IMR-90 (cell line): ENCODE measurements at regions not wholly inside any gene's neighbourhood (a gene's known extent, or its start where the extent isn't known, plus 50 kb on each side); places are given as distances from the start of the nearest gene placed in this dataset.

Experiments
- ATAC-seq: fragments of 200-7000 bp; cut with Tn5 transposase; 2 replicates; pipeline ENCODE4 v1.9.1; 2020; ENCODE audit warnings: low read depth, mild to moderate bottlenecking, moderate library complexity
- BruUV-seq: library from RNA; stranded (reverse); fragments of 400-500 nt; replicated peaks from 2 replicates; lab custom pipeline; 2021; lab: Mats Ljungman, UMichigan
- CTCF ChIA-PET: fragments of 300-600 bp; formaldehyde crosslinking; extraction: SDS; loops from one replicate; lab custom pipeline; 2021; ENCODE audit warnings: antibody characterized with exemption; lab: Yijun Ruan, JAX
- POLR2A ChIA-PET: fragments of 300-600 bp; sonication (Branson Sonifier 250); formaldehyde crosslinking; loops from one replicate; lab custom pipeline; 2022; ENCODE audit warnings: antibody characterized with exemption; ENCODE audit not compliant: unreplicated experiment; lab: Charles Lee
- DNase-seq: peaks from one replicate; pipeline ENCODE4 v3.0.0; 2013
- H2AFZ ChIP-seq: replicated peaks from 2 replicates; pipeline ENCODE3; 2013; ENCODE audit warnings: low read length, mild to moderate bottlenecking; ENCODE audit not compliant: poor library complexity
- H2AK5ac ChIP-seq: 2 replicates; pipeline ENCODE4 v1.6.1; 2013; ENCODE audit warnings: low read depth, low read length, inconsistent platforms
- H2AK9ac ChIP-seq: replicated peaks from 2 replicates; pipeline ENCODE3; 2013; ENCODE audit warnings: mild to moderate bottlenecking, low read depth, low read length, moderate library complexity; ENCODE audit not compliant: poor library complexity
- H2BK120ac ChIP-seq: 2 replicates; pipeline ENCODE4 v1.6.1; 2013; ENCODE audit warnings: low read depth, low read length, inconsistent platforms
- H2BK15ac ChIP-seq: 3 replicates; pipeline ENCODE4 v1.6.1; 2013; ENCODE audit warnings: low read depth, low read length, inconsistent platforms
- H2BK20ac ChIP-seq: 2 replicates; pipeline ENCODE4 v1.6.1; 2013; ENCODE audit warnings: low read depth, mild to moderate bottlenecking, inconsistent platforms, low read length, moderate library complexity
- H2BK5ac ChIP-seq: 2 replicates; pipeline ENCODE4 v1.6.1; 2013; ENCODE audit warnings: mild to moderate bottlenecking, low read depth, low read length, inconsistent platforms; ENCODE audit not compliant: poor library complexity, severe bottlenecking
- H3K14ac ChIP-seq: replicated peaks from 2 replicates; pipeline ENCODE4 v1.6.1; 2013; ENCODE audit warnings: low read depth, low read length, inconsistent platforms
- H3K18ac ChIP-seq: 2 replicates; pipeline ENCODE4 v1.6.1; 2013; ENCODE audit warnings: low read depth, low read length, control low read depth
- H3K23ac ChIP-seq: 2 replicates; pipeline ENCODE4 v1.6.1; 2013; ENCODE audit warnings: low read depth, low read length, inconsistent platforms
- H3K27ac ChIP-seq: 2 replicates; pipeline ENCODE4 v1.5.1; 2013; ENCODE audit warnings: mild to moderate bottlenecking, control low read depth, low read length; ENCODE audit not compliant: insufficient read depth
- H3K27me3 ChIP-seq: 2 replicates; pipeline ENCODE4 v1.6.1; 2013; ENCODE audit warnings: low read length; ENCODE audit not compliant: control insufficient read depth, insufficient read depth
- H3K36me3 ChIP-seq: 2 replicates; pipeline ENCODE4 v1.6.1; 2013; ENCODE audit warnings: low read length, mixed read lengths; ENCODE audit not compliant: control insufficient read depth, insufficient read depth
- H3K4ac ChIP-seq: 2 replicates; pipeline ENCODE4 v1.6.1; 2013; ENCODE audit warnings: low read depth, low read length, inconsistent platforms
- H3K4me1 ChIP-seq: 2 replicates; pipeline ENCODE4 v1.6.1; 2013; ENCODE audit warnings: low read length, mixed read lengths; ENCODE audit not compliant: control insufficient read depth, insufficient read depth
- H3K4me2 ChIP-seq: 2 replicates; pipeline ENCODE4 v1.6.1; 2013; ENCODE audit warnings: low read depth, mild to moderate bottlenecking, control low read depth, low read length, moderate library complexity
- H3K4me3 ChIP-seq: 2 replicates; pipeline ENCODE4 v1.5.1; 2013; ENCODE audit warnings: low read depth, mild to moderate bottlenecking, control low read depth, low read length, moderate library complexity; ENCODE audit not compliant: insufficient read depth
- H3K56ac ChIP-seq: 2 replicates; pipeline ENCODE4 v1.6.1; 2013; ENCODE audit warnings: low read length, inconsistent platforms; ENCODE audit not compliant: insufficient read depth; ENCODE audit errors: extremely low read depth
- H3K79me1 ChIP-seq, 2 experiments: 2 replicates each; pipeline ENCODE4 v1.6.1; 2013; ENCODE audit warnings: low read length in 2 of 2, inconsistent platforms in 1 of 2, low read depth in 1 of 2
- H3K9ac ChIP-seq: 2 replicates; pipeline ENCODE4 v1.6.1; 2013; ENCODE audit warnings: low read depth, low read length, control low read depth
- H3K9me1 ChIP-seq: 2 replicates; pipeline ENCODE4 v1.6.1; 2013; ENCODE audit warnings: low read length, inconsistent platforms; ENCODE audit not compliant: insufficient read depth
- H3K9me3 ChIP-seq: 2 replicates; pipeline ENCODE4 v1.6.1; 2013; ENCODE audit warnings: low read length; ENCODE audit not compliant: control insufficient read depth, insufficient read depth
- H4K20me1 ChIP-seq: 2 replicates; pipeline ENCODE4 v1.6.1; 2013; ENCODE audit warnings: low read length, inconsistent platforms; ENCODE audit not compliant: insufficient read depth
- H4K5ac ChIP-seq: 2 replicates; pipeline ENCODE4 v1.6.1; 2013; ENCODE audit warnings: mild to moderate bottlenecking, low read depth, low read length, control low read depth
- H4K8ac ChIP-seq, 2 experiments: 2 replicates each; pipeline ENCODE4 v1.6.1; 2013; ENCODE audit warnings: low read depth in 2 of 2, low read length in 2 of 2, control low read depth in 1 of 2, inconsistent platforms in 1 of 2
- H4K91ac ChIP-seq: 2 replicates; pipeline ENCODE4 v1.6.1; 2013; ENCODE audit warnings: low read depth, low read length, inconsistent platforms; ENCODE audit not compliant: insufficient read depth
- BHLHE40 ChIP-seq: fragments of 150-350 bp; IDR thresholded peaks from 2 replicates; pipeline ENCODE4 v1.6.1; 2016; ENCODE audit warnings: mild to moderate bottlenecking, low read depth, low read length
- MAFK ChIP-seq: IDR thresholded peaks from 2 replicates; pipeline ENCODE4 v1.6.1; 2012; ENCODE audit warnings: low read depth, low read length, improper control_type of control experiment
- MAZ ChIP-seq: IDR thresholded peaks from 2 replicates; pipeline ENCODE4 v1.6.1; 2012; ENCODE audit warnings: low read depth, mild to moderate bottlenecking, low read length, improper control_type of control experiment, moderate library complexity, borderline replicate concordance
- RCOR1 ChIP-seq: IDR thresholded peaks from 2 replicates; pipeline ENCODE4 v1.6.1; 2012; ENCODE audit warnings: mild to moderate bottlenecking, low read length, improper control_type of control experiment; ENCODE audit not compliant: insufficient replicate concordance
- SMC3 ChIP-seq: fragments of 150-350 bp; IDR thresholded peaks from 2 replicates; pipeline ENCODE4 v1.6.1; 2016; ENCODE audit warnings: low read depth, mild to moderate bottlenecking, antibody characterized with exemption, low read length, moderate library complexity
- WGBS, 2 experiments: methylation state at CpG; one replicate each; pipeline versions ENCODE4 v1.1.5 to v1.1.7; 2013; ENCODE audit warnings: missing lambda C conversion rate in 2 of 2; ENCODE audit not compliant: insufficient read length in 1 of 2; ENCODE audit errors: extremely low coverage in 2 of 2; 5-methylcytosine and 5-hydroxymethylcytosine counted together
- dilution Hi-C: fragments of 300-500 bp; cut with HindIII; formaldehyde crosslinking; loops from one replicate; pipeline ENCODE4 v1.14.3; 2018; ENCODE audit warnings: low sequenced_read_pairs; ENCODE audit not compliant: unreplicated experiment
- in situ Hi-C: fragments of 300-500 bp; cut with MboI; formaldehyde crosslinking; loops from 3 replicates; pipeline ENCODE4 v1.14.3; 2019; ENCODE audit warnings: low sequenced_read_pairs, inconsistent platforms, mixed read lengths
- intact Hi-C: fragments of 100-400 bp; cut with micrococcal nuclease; formaldehyde crosslinking; loops from 2 replicates; pipeline ENCODE4 v1.10.0; 2022

GRCh38 chr3:124299831-124300230 lies 307.9 kb upstream of the ROPN1 start:
- Histone ChIP-seq H2AK5ac (no peak overlapping the region), H3K9ac (no peak overlapping the region), H2BK15ac (no peak overlapping the region), H3K79me1 (no peaks in the 10 kb centered on the region), H3K27ac (no peak overlapping the region), H3K56ac (no peak overlapping the region), H3K9me1 (no peaks in the 10 kb centered on the region; the same call in 1 of the 2 replicates), H3K4me2 (no peak overlapping the region), H3K4ac (no peak overlapping the region), H3K27me3 (peaks cover 15% of the 10 kb centered on the region), H3K9me3 (no peaks in the 10 kb centered on the region), H4K20me1 (no peaks in the 10 kb centered on the region), H3K14ac (no peak overlapping the region), H3K4me3 (no peak overlapping the region), H3K18ac (no peak overlapping the region), H3K36me3 (no peaks in the 10 kb centered on the region), H4K91ac (no peak overlapping the region), H2AK9ac (no peak overlapping the region), H2BK5ac (no peak overlapping the region), H4K8ac (no peak overlapping the region), H2BK20ac (no peak overlapping the region), H3K4me1 (peaks cover 2% of the 10 kb centered on the region; the same call in 1 of the 2 replicates), H2AFZ (no peak overlapping the region), H2BK120ac (no peak overlapping the region), H3K23ac (no peak overlapping the region), H4K5ac (no peak overlapping the region)
- no CpG with 5 or more reads among the region's 1 CpG for WGBS, 2 experiments
- DNase-seq (no peak), ATAC-seq (no peak)
- POLR2A ChIA-PET = no interaction called here
- BruUV-seq = no TSS peak
- in situ Hi-C loops (no loop called here), dilution Hi-C loops (no loop called here), intact Hi-C loops (loop anchor here (5.0 kb wide), 1 partner anchor 93 kb away; no protein-coding TSS in a partner anchor)
- CTCF ChIA-PET = interaction anchor here (0.5 to 1.0 kb wide), 2 partner anchors 19 to 395 kb away, joined by 3 to 4 read pairs; no protein-coding TSS in a partner anchor
- TF ChIP-seq MAFK (no peak), SMC3 (no peak), RCOR1 (no peak), MAZ (no peak), BHLHE40 (no peak)
